Fibroblast of upper back skin (primary cell): ENCODE measurements at regions not wholly inside any gene's neighbourhood (a gene's known extent, or its start where the extent isn't known, plus 50 kb on each side); places are given as distances from the start of the nearest gene placed in this dataset.
"Not testable (repeated sequence)": the region's sequence is repeated elsewhere in the genome, so short reads cannot be mapped to it uniquely, and the experiment has no call there.

Experiments used
- DNase-seq: peaks from one replicate; pipeline ENCODE4 v3.0.0-alpha.2; 2013

GRCh38 chr11:97982512-97982911, 1038.2 kb upstream of the CNTN5 start:
- no peak for DNase-seq

GRCh38 chr11:97989121-97989520, 1031.6 kb upstream of the CNTN5 start:
- DNase-seq, result no peak

DNA sequence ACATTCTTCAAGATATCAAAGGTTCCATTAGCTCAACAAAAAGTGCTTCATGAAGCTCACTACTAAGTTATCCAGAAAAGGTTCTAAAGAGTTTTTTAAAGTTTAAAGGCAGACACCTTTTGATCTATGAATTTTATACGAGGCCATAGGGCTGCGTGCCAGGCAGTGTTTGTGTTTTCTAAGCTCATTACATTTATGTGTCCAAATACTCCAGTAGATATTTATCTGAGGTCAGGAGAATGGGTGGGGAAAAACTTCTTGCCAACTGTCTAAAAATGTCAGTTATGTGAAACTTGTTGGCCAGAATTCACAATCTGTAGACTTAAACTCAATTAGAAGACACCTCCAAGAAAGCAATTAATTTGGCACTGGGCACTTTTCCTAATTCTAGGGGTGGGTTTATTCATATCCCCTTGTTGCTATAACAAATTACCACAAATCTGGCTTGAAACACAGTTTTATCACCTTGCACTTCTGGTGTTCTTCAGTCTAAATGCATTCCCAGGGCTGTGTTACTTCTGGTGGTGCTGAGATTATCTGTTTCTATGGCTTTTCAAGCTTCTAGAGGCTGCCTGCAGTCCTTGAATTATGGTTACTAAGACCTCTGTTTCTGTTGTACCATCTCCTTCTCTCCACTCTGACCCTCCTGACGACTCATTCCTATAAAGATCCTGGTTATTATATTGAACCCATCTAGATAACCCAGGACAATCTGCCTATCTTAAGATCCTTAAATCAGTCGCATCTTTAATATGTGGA, 1030.4 kb upstream of the CNTN5 start:
- DNase-seq, result no peak

- DNase-seq, result no peak
These were observed 1027.2 kb upstream of the CNTN5 start for GRCh38 chr11:97993562-97993961.

- DNase-seq, result no peak
These were observed 1024.9 kb upstream of the CNTN5 start for GRCh38 chr11:97995874-97996273.

GRCh38 chr11:97996762-97997161, 1024.0 kb upstream of the CNTN5 start:
- DNase-seq, result no peak

GRCh38 chr11:98003606-98004371, 1017.0 kb upstream of the CNTN5 start:
- no peak for DNase-seq

DNA sequence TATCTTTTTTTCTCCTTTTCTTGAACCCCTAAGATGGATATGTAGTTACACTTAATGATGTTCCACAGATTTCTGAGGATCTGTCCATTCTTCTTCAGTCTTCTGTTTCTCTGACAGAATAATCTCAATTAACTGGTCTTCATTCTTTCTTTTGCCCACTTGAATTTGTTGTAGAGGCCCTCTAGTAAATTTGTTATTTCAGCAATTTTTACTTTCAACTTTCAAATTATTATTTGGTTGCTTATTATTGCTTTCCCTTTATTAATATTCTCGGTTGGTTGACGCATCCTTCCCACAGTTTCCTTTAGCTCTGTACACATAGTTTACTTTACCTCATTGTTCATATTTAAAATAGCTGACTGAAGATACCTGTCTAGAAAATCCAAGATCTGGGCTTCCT, 1013.7 kb upstream of the CNTN5 start:
- DNase-seq, result no peak

- no peak for DNase-seq
These were observed 993.1 kb upstream of the CNTN5 start for GRCh38 chr11:98027652-98028051.

DNA sequence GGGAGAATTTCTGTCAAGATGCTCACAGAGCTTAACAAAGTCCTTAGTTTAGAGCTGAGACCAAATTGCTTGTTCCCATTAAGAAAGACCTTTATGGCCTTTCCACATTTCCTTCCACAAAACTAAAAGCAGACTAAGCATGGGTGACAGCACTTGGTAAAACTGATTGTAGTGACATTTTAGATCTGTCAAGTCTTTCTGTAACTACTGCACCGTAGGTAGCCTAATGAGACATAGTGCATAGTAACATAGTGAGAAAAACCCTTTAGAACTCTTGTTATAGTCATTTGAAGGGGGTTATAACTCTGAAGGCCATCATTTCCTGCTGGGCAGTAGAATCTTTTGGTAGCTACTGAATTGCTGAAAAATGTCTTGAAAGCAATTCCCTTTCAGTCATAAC, 990.9 kb upstream of the CNTN5 start:
- no peak for DNase-seq

GRCh38 chr11:98036810-98037209, 983.9 kb upstream of the CNTN5 start:
- DNase-seq, result peak; percentile 5

- no peak for DNase-seq
These were observed 980.5 kb upstream of the CNTN5 start for GRCh38 chr11:98040061-98040808.

- DNase-seq, result no peak
These were observed 973.1 kb upstream of the CNTN5 start for GRCh38 chr11:98047647-98048046.

GRCh38 chr11:98053851-98054250, 966.9 kb upstream of the CNTN5 start:
- DNase-seq, result no peak

DNA sequence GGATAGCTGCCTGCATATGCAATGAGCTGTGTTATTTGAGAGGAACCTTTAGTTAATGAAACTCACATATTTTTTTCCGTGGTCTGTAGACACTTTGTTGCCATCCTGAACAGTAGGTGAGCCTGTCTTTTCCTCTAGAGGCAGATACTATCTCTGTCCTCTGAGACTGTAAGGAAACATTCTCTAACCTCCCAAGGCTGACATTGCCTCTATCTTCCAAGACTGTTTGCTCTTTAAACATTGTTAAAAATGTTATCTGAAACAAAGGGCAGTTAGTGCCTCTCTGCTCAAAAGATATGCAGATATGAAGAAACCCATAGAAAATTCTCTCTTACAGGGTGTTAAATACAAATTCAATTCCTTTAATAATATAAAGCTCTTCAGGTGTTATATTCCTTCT, 963.8 kb upstream of the CNTN5 start:
- DNase-seq, result no peak

DNA sequence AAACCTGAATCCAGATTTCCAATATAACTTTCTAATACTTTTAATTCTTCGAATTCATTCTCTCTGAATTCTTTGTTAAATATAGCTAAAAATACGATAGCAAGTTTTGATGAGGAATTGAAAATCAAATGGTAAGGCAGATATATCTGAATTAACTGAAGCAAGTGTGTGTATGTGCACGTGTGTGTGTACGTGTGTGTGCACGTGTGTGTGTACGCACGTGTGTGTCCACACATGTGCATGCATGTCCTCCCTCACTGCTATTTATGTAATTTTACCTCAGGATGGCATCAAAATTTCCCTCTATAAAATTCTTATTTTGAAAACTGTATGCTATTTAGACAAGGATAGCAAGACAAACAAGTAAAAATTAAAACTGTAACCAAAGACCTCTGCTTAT, 961.3 kb upstream of the CNTN5 start:
- DNase-seq, result no peak

DNA sequence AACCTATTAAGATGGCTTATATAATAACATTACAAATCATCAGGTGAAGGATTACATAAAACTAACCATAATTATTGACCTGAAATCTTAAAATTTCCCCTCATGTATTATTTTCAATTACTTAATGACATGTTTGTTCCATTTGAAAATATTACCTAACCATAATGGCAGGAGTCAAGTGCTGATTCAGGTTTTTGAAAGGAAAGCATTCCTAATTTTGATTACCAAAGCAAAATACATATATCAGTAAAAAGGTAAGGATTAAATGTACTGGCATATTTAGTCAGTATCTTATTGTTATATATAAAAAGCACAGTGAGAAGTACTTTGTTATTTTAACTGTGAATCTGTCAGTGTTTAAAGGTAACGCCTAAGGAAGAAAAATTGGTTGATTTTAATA, 960.0 kb upstream of the CNTN5 start:
- no peak for DNase-seq

DNA sequence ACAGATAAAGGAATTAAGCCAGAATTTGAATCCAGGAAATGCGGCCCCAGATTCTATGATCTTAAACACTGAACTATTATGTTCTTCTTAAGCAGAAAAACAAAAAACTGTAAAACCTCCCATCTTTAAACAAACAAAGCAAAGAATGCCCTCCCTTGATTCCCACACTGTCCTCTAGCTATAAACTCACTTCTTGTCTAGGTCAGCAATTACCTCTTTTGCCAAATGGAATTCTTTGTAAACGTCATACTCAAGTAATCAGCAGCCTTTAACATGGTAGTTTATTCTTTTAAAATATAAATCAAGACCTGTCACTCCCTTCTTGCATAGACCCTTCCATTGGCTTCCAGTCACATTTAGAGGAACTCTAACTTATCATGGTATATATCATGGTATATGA, 958.9 kb upstream of the CNTN5 start:
- DNase-seq, result no peak

- no peak for DNase-seq
These were observed 958.0 kb upstream of the CNTN5 start for GRCh38 chr11:98062714-98063113.

DNA sequence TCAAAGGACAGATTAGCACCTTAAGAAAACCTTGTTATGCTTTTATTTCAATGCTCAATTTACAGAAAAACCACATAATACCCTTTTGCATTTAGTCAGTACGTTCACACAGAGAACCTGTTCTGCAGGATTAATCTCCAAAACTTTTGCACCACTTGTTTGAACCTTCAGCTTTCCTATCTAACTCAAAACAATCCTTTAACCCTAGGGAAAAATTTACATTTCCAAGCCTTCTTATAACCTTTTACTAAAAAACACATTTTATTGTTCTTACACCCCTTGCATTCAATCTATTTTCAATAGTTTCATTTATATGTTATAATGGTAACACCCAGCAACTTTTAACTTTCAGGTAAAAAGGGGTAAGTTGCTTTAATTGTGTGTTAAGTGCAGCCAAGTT, 952.5 kb upstream of the CNTN5 start:
- no peak for DNase-seq

- DNase-seq, result not testable (repeated sequence)
These were observed 951.6 kb upstream of the CNTN5 start for GRCh38 chr11:98069147-98069546.

DNA sequence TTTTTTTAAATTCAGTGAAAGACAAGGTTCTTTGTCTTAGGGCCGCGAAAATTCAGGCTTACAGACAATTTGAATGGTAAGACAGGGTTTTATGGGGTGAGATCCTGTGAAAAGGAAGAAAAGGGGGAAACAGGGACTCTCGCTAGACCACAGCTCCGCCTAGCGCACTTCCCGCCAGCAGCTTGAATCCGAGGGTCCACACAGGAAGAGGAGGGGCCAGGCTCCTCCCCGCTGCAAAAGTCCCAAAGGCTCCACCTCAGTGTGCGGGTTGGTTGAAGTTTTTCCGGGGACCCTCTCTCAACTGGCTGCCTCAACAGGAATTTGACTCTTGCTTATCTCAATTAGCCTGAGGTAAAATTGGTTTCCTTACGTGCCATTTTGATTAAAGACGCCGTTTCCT, 950.9 kb upstream of the CNTN5 start:
- no peak for DNase-seq

DNA sequence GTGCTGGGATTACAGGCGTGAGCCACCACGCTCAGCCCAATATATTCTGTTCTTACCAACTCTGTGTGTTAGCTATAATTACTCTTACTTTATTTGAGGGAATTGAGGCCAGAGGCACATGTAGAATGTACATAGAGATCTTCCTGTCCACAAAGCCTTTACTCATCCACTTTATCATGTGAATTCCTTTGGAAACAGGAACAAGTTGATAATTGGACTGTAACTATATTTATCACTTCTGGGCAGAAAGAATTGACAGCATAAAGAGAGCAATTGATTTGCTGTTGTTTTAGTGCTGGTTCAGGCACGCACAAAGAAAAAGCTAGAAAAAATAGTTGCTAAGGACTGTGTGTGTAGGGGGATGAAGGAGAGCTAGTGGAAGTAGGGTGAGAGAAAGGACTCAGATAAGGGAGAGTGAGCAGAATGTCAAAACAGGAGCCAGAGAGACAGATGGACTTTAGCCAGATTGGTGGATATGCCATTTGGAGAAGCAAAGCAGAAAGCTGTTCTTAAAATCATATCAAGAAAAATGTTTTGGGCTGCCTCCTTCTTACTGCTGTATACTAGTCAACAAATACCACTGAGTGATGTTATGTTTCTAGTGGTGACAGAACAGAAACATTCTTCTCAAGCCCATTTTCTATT, 929.8 kb upstream of the CNTN5 start:
- no peak for DNase-seq
